HG03108 (cell line): ENCODE measurements at regions not wholly inside any gene's neighbourhood (a gene's known extent, or its start where the extent isn't known, plus 50 kb on each side); places are given as distances from the start of the nearest gene placed in this dataset.

Source experiments
- ATAC-seq: cut with Tn5 transposase; IDR thresholded peaks from one replicate; pipeline ENCODE4 v1.9.1; 2021; ENCODE audit warnings: moderate library complexity; ENCODE audit not compliant: unreplicated experiment

DNA sequence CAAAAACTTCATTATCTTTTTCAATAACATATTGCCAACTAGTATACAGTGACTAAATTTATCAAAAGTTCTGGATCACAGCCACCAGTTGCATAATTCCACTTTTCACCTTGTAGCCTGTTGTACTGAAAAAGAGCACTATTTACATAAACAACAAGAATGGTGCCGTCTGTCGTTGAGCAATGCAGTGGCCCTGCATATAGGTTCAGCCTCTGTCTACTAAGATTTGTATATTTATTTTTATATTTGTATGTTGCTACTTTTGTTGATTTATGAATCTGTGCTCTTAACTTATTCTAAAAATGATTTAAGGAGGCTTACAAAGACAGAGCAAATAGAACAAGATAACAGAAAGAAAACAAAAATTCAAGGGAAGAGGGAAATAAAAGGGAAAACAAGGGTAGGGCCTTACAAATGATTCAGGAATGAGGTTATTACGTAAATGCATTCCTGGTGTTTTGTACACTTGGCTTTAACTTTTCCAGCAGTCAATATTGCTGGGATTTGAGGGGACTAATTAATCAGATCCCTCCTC is 257.6 kb upstream of the STT3B start:
- ATAC-seq: no peak

DNA sequence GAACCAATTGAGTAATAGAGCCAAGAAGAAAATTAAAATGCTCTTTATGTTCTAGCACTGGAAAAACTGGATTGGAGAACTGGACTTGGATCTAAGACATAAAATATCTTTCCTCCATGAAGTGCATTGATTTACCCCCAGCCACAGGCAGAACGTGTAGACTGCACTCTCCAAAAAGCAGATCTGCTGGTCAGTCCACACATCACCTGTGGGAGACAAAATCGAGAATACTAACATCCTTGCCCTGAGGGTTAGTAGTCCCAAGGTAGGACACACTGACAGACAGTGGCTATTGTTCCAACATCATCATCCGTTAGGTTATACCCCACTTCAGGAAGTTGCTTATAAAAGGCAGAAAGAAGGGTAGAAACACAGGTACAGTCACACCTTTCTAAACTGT is 257.1 kb upstream of the STT3B start:
- no peak for ATAC-seq

DNA sequence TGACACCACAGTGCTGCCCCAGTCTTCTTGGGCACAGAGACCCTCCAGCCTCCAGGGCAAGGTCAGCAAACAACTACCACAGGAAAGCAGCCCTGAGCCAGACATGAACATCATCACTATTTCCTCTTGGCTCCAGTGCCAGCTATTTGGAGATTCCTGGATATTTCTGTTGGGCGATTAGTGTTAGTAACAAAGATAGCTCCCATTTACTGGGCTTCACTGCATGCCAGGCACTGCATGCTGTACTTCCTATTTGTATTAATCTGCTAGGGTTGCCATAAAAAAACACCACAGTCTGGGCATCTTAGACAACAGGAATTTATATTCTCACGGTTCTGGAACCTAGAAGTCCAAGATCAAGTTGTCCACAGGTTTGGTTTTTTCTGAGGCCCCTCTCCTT is 255.1 kb upstream of the STT3B start:
- no peak for ATAC-seq

DNA sequence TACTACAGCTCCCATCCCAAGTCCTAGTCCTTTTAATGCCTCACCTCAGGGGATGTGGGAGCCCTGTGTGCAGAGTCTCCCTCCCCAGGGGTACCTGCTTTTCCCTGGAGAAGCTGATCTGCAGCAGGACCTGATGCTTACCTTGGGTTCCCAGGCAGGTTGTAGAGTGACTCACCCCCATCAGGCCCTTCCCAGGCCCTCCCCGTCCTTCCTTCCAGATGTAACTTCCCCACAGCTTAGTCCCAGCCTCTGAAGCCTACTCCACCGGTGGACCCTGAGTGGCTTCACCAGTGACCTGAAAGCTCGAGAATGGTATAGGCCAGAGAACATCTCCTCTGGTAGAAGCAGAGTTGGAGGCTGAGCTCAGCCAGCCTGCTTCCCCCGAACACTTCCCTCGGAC is 254.2 kb upstream of the STT3B start:
- no peak for ATAC-seq

DNA sequence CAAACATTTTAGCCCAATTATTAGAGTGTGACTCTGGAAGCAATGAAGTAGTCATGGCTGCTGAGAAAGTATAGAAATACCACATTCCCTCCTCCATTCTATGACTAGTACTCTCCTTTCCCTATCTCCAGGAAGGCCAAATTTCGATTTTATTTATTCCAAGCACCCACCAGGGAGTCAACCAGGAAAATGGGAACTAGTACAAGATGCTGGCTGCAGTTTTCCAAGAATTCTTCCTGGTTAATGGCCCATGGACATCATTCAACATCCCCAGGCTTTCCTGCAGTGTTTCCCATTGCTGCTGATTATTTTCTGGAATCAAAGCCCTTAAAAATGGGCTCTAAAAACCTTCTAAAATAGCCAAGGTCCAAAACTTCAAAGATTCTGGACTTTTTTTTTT is 247.9 kb upstream of the STT3B start:
- ATAC-seq: no peak

DNA sequence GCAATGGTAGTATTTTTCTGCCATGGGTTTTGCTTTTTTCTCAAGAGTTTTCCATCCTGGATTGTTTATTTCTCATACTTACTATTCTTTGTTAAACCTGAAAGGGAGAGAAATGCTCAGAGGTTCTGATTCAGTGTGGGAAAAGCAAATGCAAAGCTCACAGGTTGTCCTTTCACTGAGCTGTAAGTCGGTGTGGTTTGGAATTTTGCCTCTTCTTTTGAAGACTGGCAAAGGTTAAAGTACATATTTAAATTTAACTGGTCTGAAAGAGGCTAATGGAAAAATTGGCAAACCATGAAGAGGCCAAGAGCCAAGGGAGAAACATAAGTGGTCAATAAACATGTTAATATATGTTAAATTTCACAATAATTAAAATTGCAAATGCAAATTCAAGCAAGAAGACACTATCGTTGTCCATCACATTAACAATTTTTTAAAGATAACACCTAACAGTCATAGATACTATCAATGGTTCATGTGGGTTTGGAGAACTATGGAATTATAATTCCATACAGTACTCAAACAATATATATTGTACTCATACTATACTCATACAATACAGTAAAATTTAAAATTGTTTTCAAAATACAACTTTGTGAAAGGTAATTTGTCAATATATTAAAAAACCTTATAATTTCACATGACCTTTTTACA is 246.8 kb upstream of the STT3B start:
- no peak for ATAC-seq

DNA sequence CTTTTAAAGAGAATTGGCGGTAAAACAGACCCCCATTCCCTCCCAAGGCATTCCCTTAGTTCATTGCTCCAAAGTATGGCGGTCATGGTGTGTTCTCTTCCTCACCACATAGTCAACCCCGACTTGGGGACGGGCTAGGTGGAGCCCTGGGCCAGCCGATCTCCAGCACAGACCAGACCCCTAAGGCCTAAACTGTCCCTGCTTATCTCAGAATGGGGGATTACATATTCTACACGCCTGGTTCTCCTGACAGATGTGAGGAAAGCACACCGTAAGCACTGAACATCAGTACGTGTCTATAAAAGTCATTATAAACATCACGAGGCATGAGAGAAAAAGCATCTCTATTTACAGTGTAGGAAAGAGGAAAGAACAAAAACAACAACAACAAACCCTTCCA is 244.5 kb upstream of the STT3B start:
- ATAC-seq: no peak

DNA sequence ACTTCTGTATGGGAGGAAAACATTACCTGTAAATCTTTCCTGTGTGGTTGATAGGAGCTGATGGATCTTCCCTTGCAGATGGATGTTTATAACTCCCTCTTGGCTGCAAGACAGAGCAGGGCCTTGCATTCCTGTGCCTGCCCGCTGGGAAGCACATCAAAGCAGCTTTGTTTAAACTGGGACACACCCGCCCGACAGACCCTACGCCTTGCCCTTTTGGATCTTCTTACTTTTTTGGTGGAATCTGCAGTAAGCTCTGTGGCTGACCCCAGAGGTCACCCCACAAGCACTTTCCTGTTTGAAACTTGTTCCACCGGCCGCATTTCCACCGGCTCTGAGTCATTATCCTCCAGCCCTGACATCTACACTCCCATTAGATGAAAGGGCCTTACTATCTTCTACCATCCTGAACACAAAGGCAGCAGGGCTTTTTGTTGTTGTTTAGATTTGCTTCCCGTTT is 244.1 kb upstream of the STT3B start:
- no peak for ATAC-seq

DNA sequence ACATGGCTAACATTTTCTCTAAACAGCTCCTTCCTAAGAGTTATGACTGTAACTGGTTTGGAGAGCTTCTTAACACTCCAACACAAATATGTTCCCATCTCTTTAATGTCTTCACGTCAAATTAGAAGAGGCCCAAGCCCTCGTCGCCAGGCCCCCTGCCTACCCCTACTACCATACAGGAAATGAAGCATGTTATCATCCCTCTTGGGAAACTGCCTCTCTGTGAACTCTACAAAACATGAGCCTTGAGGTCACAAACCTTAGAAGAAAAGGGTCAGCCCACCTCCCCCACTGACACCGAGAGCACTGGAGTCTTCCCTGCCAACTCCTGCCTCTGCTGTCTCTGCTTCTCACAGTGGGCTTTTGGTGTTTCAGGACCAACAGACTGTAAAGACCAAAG is 243.1 kb upstream of the STT3B start:
- no peak for ATAC-seq

DNA sequence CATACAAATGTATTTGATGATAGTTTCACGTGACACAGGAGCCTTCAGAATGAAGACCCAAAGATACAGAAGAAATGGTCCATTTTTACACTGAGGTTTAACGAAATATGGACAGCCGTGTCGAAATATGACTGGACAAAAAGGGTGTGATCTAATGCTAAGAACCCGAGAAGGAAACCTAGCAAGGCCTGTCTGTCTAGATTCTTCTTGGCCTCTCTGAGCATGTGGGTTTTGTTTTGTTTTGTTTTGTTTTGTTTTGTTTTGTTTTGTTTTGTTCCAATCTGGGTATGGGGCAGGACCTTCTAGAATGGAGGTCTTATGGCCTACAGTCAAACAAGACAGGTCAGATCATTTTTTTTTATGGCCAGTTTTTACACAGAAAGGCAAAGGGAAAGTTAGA is 242.7 kb upstream of the STT3B start:
- no peak for ATAC-seq

DNA sequence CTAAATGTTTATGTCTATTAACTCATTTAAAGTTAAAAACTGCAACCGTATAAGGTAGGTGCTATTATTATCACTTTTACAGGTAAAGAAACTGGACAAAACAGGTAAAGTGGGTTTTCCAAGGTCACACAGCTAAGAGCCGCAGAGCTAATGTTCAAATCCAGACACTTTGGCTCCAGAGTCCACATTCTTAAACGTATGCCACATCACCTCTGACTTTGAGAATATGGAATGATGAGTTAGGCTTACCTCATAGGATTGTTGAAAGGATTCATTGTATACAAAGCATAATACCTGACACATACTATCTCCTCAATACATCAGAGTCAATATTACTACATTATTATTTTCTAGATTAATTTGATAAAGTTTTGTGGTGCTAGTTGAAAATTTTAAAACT is 240.9 kb upstream of the STT3B start:
- ATAC-seq: no peak

DNA sequence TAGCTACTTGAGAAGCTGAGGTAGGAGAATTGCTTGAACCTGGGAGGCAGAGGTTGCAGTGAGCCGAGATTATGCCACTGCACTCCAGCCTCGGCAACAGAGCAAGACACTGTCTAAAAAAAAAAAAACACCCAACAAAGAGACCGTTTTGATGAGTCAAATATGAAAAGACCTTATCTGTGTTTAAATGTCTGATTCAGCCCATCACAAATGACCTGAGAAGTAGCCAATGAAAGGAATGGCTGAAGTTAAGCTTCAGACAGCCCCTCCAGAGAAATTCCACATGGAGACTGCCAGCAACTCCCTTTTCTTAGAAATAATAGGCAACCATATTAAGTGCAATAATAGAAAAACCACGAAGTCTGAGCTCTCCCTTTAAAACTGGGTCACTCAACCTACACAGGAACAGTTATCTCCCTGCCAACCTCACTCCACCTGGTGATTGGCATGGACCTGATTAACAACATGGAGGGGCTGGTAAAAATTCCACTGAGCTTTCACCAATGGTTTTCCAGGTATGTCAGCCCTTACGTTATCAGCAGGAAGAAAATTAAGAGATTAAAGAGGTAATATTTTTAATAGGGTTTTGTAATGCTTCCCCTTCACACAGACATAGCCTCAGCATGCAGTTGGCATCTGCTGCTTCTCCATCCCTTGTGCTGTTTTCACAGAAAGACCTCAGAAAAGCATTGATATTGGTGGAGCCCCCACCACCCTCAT is 238.1 kb upstream of the STT3B start:
- ATAC-seq: no peak

DNA sequence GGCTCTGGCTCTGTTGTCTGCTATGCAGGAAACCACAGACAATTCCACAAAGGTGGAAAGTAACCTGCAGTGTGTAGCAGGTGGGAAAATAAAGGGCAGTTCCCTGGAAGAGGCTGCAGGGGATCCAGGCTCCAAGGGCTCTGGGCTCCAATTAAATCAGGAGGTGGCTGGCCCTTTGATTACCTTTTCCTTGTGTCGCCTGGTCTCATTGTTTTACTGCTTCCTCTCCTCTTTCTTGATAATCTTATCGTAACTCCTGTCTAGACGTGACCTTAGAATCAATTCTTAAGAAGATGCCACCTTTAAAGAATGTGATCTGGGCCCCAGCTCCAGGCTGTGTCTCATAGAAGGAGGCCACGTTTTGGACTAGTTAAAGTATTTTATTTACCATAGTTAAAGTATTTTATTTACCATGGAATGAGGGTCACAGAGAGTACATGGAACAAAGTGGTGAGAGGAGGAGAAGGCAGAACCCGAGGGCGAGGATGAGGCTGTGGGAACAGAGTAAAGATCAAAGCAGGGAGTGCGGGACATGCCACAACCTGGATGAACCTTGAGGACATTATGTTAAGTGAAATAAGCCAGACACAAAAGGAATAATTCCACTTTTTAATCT is 237.5 kb upstream of the STT3B start:
- ATAC-seq: no peak

DNA sequence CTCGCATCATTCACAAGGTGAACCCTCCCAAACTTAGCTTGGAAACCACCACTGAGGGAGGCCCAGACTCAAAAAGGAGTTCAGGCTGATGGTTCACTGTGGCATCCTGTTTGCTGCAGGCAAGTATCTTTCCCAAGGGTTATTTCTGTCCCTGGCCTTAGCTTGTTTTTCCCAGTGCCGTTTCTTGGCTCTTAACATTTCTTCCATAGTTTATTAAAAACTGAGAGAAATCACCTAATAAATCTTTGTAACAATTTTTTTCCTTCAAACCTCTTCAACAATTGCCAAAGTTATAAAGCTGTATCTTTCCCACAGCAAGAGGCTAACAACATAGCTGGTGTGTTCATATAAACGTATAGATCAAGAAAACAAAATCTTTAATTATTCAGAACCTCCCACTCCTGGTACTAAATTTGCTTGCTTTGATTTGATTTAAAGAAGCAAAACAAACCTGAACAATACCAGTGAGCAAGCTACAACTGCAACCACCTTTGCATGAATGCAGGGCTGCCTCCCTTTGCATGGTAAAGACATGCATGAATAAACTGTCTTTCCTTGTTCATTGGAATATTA is 234.9 kb upstream of the STT3B start:
- ATAC-seq: no peak

DNA sequence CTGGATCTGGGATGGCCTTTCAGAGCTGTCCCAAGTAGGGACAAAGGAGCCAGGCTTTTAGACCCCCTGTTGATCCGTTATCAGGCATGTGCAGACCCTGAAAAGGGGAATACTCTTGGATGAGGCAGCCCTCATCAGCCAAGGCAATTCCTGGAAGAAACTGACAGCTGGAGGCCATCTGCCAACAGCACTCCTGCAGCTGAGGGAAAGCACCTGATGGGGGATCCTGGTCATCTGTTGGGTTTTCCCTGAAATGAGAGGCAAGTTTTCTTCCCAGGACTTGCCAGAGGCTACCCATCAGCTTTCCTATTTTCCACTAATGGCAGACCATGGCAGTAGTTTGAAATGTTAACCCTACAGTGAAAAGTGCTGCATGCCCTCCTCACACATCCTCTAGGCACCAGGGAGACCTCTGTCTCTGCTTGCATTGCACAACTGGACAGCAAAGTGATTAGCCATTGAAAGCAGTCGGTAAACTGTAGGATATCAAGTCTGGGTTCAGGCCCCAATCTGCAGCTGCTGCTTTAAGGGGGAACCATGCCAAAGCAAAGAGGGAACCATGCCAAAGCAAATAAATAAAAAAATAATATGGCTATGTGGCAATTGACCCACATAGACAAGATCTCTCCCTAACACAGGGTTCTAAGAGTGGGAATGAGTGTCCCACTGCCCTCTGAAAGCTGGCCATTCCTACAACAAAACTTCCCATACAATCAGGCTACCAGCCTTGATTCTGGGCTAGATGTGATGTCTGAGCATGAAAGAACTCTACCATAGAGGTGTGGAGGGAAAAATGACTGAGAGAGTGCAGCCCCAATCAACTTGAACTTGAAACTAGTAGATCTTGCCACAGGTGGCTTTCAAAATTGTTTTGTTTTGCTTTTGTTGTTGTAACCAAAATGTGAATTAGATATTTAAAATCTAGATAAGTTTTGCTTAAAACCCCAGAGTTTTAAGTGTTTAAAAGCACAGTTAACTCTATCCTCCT is 232.0 kb upstream of the STT3B start:
- ATAC-seq: no peak

DNA sequence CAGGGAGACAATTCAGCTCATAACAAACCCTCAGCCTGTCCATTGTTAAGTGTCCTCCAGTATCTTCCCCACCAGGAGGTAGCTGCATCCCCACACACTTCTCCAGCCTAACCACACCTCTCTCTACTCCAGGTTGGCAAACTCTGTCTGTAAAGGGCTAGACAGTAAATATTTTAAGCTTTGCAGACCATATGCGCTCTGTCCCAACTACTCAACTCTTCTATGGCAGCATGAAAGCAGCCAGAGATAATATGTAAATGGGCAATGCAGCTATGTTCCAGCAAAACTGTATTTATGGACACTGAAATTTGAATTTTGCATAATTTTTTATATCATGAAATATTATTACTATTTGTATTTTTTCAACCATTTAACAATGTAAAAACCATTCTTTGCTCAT is 230.4 kb upstream of the STT3B start:
- ATAC-seq: no peak

DNA sequence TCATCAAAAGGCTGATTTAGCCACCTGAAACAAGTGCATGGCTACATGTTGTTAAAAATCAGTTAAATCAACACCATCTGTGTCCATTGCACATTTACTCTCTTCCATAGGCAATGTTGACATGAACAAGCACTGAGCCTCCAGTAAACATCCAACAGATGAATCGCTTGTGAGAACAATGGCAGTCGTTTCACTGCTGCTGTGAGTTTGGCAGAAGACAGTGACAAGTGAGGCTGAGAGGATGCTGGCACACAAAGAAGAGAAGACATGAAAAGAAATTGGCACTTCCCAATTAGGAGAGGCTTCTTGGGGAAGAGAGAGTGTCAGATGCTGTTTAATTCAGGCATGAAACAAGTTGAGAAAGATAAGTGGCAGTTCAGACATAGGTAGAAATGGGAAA is 227.4 kb upstream of the STT3B start:
- no peak for ATAC-seq

DNA sequence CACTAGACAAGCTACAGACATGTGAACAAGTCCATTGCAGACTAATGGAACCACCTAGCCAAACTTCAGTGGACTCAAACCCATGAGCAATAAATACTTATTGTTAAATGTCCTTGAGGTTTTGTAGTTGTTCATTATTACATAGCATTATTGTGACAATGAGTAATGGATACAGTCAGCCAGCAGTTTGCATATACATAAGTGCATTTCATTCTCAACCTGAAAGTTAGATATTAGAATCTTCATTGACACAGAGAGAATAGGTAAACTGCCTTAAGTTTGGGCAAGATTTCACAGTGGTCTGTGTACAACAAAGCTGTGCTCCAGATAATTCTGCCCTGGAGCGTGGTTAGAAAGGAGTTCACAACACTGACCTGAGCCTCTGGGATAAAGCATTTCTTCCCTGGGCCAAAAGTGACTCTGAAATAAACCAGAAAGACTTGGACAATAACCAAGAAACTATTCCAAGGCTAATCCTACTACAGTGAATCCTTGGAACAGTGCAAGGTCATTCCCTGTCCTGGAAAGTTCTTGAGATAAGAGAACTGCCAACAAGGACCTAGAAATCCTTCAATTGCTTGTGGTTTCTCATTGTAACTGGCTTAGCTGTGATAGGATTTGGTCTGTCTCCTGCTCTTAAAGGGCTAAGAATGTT is 225.5 kb upstream of the STT3B start:
- no peak for ATAC-seq

DNA sequence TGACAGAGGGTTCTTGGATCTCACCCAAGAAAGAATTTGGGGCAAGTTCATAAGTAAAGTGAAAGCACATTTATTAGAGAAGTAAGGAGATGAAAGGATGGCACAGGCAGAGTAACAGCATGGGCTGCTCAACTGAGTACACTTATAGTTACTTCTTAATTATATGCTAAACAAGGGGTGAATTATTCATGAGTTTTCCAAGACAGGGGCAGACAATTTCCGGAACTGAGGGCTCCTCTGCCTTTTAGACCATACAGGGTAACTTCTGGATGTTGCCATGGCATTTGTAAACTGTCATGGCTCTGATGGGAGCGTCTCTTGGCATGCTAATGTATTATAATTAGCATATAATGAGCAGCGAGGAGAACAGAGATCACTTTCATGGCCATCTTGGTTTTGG is 221.2 kb upstream of the STT3B start:
- ATAC-seq: no peak

DNA sequence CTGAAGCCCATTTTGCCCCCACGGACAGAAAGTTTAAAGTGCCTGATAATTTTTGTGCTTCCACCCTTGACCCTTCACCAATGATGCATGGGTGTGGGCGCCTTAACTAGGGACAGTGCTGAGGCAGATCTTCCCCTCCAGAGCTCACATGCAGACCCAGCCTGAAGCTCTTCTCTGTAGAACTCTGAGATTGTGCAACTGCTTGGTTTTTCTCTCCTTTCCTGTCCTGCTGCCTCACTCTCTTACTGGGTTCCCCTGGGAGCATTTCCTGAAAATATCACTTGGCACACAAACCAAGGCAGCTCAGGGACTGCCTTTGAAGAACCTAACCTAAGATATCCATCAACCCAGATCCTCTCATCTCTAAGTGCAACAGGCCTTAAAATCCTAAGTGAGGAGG is 220.3 kb upstream of the STT3B start:
- ATAC-seq: no peak
